MM.1S (cell line): ENCODE measurements at regions not wholly inside any gene's neighbourhood (a gene's known extent, or its start where the extent isn't known, plus 50 kb on each side); places are given as distances from the start of the nearest gene placed in this dataset.

Experiments used
- DNase-seq: peaks from one replicate; pipeline ENCODE4 v3.0.0-alpha.2; 2015
- H2AFZ ChIP-seq: fragments of 300-600 bp; sonication (generic); 2 replicates; pipeline ENCODE4 v1.6.0; 2016; ENCODE audit warnings: antibody characterized with exemption, low read length
- H3F3A ChIP-seq: fragments of 300-600 bp; sonication (generic); 2 replicates; pipeline ENCODE4 v1.6.1; 2016; ENCODE audit warnings: mild to moderate bottlenecking, antibody characterized with exemption, low read length, moderate library complexity, mixed read lengths; ENCODE audit not compliant: insufficient read depth
- H3K27ac ChIP-seq: fragments of 300-600 bp; sonication (generic); 2 replicates; pipeline ENCODE4 v1.5.1; 2016; ENCODE audit warnings: mild to moderate bottlenecking, low read length
- H3K27me3 ChIP-seq: fragments of 300-600 bp; sonication (generic); replicated peaks from 2 replicates; pipeline ENCODE4 v1.6.0; 2016; ENCODE audit warnings: low read length; ENCODE audit not compliant: insufficient read depth
- H3K36me3 ChIP-seq: fragments of 300-600 bp; sonication (generic); replicated peaks from 2 replicates; pipeline ENCODE4 v1.6.1; 2016; ENCODE audit warnings: mild to moderate bottlenecking, low read length, mixed read lengths; ENCODE audit not compliant: insufficient read depth
- H3K4me1 ChIP-seq: fragments of 300-600 bp; sonication (generic); 2 replicates; pipeline ENCODE4 v1.6.1; 2016; ENCODE audit warnings: low read length, mixed read lengths
- H3K4me2 ChIP-seq: fragments of 300-600 bp; sonication (generic); 2 replicates; pipeline ENCODE4 v1.6.0; 2016; ENCODE audit warnings: low read depth, low read length
- H3K4me3 ChIP-seq: fragments of 300-600 bp; sonication (generic); 2 replicates; pipeline ENCODE4 v1.5.1; 2016; ENCODE audit warnings: low read length, mixed read lengths
- H3K79me2 ChIP-seq: fragments of 300-600 bp; sonication (generic); 2 replicates; pipeline ENCODE4 v1.6.1; 2016; ENCODE audit warnings: mixed run types, low read length, mixed read lengths
- H3K9ac ChIP-seq: fragments of 300-600 bp; sonication (generic); 2 replicates; pipeline ENCODE4 v1.6.1; 2016; ENCODE audit warnings: low read length, mixed read lengths
- H3K9me2 ChIP-seq: fragments of 300-600 bp; sonication (generic); replicated peaks from 2 replicates; pipeline ENCODE4 v1.6.1; 2016; ENCODE audit warnings: mild to moderate bottlenecking, low read length, mixed read lengths; ENCODE audit not compliant: insufficient read depth
- H3K9me3 ChIP-seq: fragments of 300-600 bp; sonication (generic); replicated peaks from 2 replicates; pipeline ENCODE4 v1.6.1; 2016; ENCODE audit warnings: mild to moderate bottlenecking, low read length, mixed read lengths; ENCODE audit not compliant: insufficient read depth
- H4K20me1 ChIP-seq: fragments of 300-600 bp; sonication (generic); 2 replicates; pipeline ENCODE4 v1.6.1; 2016; ENCODE audit warnings: mild to moderate bottlenecking, low read length, moderate library complexity, mixed read lengths; ENCODE audit not compliant: insufficient read depth
- CTCF ChIP-seq: fragments of 300-600 bp; sonication (generic); IDR thresholded peaks from 2 replicates; pipeline ENCODE4 v1.5.1; 2016; ENCODE audit warnings: antibody characterized with exemption, low read length, mixed read lengths
- EZH2 ChIP-seq: fragments of 300-600 bp; sonication (generic); optimal IDR thresholded peaks from 2 replicates; pipeline ENCODE3; 2017; ENCODE audit warnings: low read depth, mild to moderate bottlenecking, antibody characterized with exemption, low read length, mixed read lengths
- EZH2phosphoT487 ChIP-seq: fragments of 300-600 bp; sonication (generic); IDR thresholded peaks from 2 replicates; pipeline ENCODE4 v1.6.1; 2018; ENCODE audit warnings: antibody characterized with exemption, low read length

GRCh38 chr1:224563666-224564065, 52.5 kb upstream of the CNIH3 start:
- Histone ChIP-seq H4K20me1 (no peaks in the 10 kb centered on the region), H3K36me3 (no peaks in the 10 kb centered on the region), H3F3A (no peaks in the 10 kb centered on the region), H3K79me2 (no peaks in the 10 kb centered on the region), H3K9ac (no peak overlapping the region), H3K27me3 (no peaks in the 10 kb centered on the region), H3K4me1 (no peaks in the 10 kb centered on the region), H3K9me3 (no peaks in the 10 kb centered on the region), H2AFZ (no peak overlapping the region), H3K4me2 (no peak overlapping the region), H3K27ac (no peak overlapping the region), H3K9me2 (no peaks in the 10 kb centered on the region), H3K4me3 (no peak overlapping the region)
- DNase-seq = no peak
- TF ChIP-seq CTCF (no peak), EZH2 (no peak), EZH2phosphoT487 (no peak)

GRCh38 chr1:224564454-224565084, 51.5 kb upstream of the CNIH3 start:
- no peak overlapping the region for H3K4me3 ChIP-seq
- no peak for DNase-seq
- H2AFZ ChIP-seq = no peak overlapping the region
- TF ChIP-seq CTCF = no peak
- TF ChIP-seq EZH2 = no peak
- TF ChIP-seq EZH2phosphoT487 = no peak
- no peaks in the 10 kb centered on the region for H3K9me2 ChIP-seq
- H3K4me2 ChIP-seq = no peak overlapping the region
- no peaks in the 10 kb centered on the region for H3K9me3 ChIP-seq
- no peak overlapping the region for H3K9ac ChIP-seq
- no peaks in the 10 kb centered on the region for H3K27me3 ChIP-seq
- no peaks in the 10 kb centered on the region for H3F3A ChIP-seq
- no peaks in the 10 kb centered on the region for H3K79me2 ChIP-seq
- H4K20me1 ChIP-seq = no peaks in the 10 kb centered on the region
- H3K27ac ChIP-seq = no peak overlapping the region
- no peaks in the 10 kb centered on the region for H3K36me3 ChIP-seq
- H3K4me1 ChIP-seq = no peaks in the 10 kb centered on the region

GRCh38 chr1:224565186-224565585, 50.9 kb upstream of the CNIH3 start:
- no peak overlapping the region for H3K4me3 ChIP-seq
- H3K36me3 ChIP-seq = no peaks in the 10 kb centered on the region
- DNase-seq = no peak
- no peaks in the 10 kb centered on the region for H3K27me3 ChIP-seq
- no peak overlapping the region for H3K9ac ChIP-seq
- TF ChIP-seq CTCF = no peak
- no peak for TF ChIP-seq EZH2phosphoT487
- no peak for TF ChIP-seq EZH2
- H3K4me2 ChIP-seq = no peak overlapping the region
- no peaks in the 10 kb centered on the region for H4K20me1 ChIP-seq
- H3K4me1 ChIP-seq = no peaks in the 10 kb centered on the region
- no peaks in the 10 kb centered on the region for H3K9me2 ChIP-seq
- H3K79me2 ChIP-seq = no peaks in the 10 kb centered on the region
- no peak overlapping the region for H2AFZ ChIP-seq
- no peaks in the 10 kb centered on the region for H3K9me3 ChIP-seq
- no peak overlapping the region for H3K27ac ChIP-seq
- no peaks in the 10 kb centered on the region for H3F3A ChIP-seq
